Occipital lobe (tissue), 1 donor: ENCODE measurements at regions not wholly inside any gene's neighbourhood (a gene's known extent, or its start where the extent isn't known, plus 50 kb on each side); places are given as distances from the start of the nearest gene placed in this dataset.

Experiments
- DNase-seq: peaks from one replicate; lab custom pipeline; 2025; lab: John Stamatoyannopoulos, UW

- DNase-seq: no peak
These were observed 101.0 kb upstream of the IQSEC1 start for GRCh38 chr3:13174011-13174802.

DNA sequence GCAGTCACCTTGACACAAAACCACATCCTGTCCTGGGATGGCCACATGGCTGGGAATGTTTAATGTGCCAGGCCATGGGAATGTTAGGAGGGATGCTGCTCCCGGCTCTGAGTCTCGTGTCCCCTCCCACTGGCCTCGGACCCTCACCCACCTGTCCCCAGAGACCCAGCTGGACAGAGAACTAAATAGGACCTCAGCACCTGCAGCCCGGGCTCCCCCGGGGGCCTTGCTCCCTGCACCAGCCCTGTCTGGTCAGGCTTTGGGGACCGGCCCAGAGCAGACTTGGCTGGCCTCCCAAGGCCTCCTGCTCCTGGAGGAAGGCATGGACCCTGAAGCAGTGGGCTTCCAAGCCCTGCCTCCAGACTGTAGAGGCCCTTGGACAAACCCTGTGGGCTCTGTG, 100.0 kb upstream of the IQSEC1 start:
- DNase-seq: no peak

GRCh38 chr3:13172644-13173013, 99.4 kb upstream of the IQSEC1 start:
- no peak for DNase-seq

GRCh38 chr3:13171704-13172643, 98.7 kb upstream of the IQSEC1 start:
- no peak for DNase-seq

GRCh38 chr3:13170317-13170716, 97.1 kb upstream of the IQSEC1 start:
- DNase-seq: no peak

- no peak for DNase-seq
These were observed 95.2 kb upstream of the IQSEC1 start for GRCh38 chr3:13168391-13168790.

GRCh38 chr3:13167829-13168228, 94.6 kb upstream of the IQSEC1 start:
- DNase-seq: no peak

DNA sequence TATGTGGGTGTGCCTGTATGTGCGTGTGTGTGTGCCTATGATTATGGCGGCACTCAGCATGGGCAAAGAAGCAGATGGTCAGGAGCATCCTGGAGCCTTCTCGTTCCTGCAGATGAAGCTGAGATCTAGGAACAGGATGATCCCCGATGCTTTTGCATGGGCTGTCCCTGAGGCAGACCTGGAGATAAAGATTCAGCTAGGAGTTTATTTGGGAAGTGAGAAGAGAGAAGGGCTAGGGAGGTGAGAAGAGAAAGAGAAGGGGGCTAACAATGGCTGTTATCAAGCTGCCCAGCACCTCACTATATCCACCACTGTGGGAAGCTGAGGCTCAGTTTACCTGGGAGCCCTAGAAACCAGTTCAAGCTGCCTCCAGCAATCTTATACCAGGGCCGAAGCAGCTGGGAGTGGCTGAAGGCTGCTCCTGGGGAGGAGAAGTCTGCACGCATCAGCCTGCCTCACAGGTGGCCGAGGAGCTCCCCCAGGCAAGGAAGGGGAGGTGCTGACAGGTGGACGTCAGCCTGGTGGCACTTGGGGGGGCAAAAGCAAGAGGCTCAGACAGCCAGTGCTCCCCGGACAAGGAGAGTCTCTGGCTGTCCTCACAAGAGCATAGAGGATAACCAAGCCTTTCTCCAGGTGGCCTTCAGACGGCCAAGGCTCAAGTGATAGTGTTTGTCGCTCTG, 94.0 kb upstream of the IQSEC1 start:
- DNase-seq: no peak

DNA sequence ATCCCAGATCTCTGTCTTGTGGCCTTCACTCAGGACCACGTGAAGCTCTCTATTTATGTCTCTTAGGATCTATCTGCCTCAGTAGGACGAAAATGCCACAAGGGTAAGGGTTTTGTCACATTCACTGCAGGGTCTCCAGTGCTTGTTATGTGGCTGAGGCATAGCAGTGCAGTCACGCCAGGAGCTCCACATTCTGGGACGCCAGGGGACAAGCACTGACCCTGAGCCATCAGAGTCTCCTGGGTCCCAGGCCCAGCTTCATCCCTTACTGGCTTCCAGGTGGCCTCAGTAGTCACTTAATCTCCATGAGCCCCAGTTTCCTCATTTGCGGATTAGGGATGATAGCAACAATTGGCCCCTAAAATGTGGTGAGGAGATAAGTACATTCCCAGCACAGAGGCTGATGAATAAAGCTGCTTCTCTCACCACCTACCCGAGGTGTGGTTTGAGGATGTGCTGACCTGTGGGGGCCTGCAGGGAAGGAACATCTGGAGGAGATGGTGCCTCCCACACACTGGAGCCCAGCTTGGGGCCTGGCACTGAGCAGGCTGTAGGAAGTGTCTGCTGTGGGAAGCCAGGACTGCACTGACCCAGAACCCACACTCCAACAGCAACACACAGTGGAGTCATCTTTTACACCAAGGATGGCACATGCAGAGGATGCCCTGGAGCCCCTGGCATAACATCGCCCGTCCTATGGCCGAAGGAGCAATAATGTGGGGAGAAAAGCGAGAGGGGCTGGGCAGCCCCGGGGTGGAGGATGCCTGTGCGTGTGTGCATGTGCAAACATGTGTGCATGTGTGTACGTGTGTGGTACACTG, 93.2 kb upstream of the IQSEC1 start:
- DNase-seq: no peak

- no peak for DNase-seq
These were observed 92.3 kb upstream of the IQSEC1 start for GRCh38 chr3:13165576-13165975.

DNA sequence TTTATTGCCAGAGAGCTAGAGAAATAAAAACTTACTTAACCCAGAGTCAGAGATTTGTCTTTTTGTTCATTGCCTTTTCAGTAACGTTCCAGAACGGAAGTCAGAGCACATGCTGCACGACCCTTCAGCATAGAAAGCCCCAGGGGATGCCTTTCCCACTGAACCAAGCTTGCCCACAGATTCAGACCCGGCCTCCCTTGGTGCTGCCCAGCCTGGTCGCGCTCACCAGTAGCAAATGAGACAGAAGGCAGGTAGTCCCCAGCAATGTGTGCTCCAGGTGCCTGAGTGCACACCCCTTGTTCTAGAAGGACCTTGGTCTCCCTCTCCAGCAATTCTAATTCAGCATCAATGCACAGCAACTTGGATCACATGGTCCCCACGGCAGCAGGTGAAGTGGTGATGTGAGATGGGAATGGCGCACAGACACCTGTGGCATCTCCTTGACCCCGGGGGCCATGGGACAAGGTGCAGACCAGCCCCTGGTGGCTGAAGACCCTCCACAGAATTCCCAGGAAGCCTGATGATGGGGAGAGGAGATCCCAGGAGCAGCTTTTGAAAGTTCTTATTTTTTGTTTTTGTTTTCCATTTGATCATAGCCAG, 91.8 kb upstream of the IQSEC1 start:
- DNase-seq: no peak

DNA sequence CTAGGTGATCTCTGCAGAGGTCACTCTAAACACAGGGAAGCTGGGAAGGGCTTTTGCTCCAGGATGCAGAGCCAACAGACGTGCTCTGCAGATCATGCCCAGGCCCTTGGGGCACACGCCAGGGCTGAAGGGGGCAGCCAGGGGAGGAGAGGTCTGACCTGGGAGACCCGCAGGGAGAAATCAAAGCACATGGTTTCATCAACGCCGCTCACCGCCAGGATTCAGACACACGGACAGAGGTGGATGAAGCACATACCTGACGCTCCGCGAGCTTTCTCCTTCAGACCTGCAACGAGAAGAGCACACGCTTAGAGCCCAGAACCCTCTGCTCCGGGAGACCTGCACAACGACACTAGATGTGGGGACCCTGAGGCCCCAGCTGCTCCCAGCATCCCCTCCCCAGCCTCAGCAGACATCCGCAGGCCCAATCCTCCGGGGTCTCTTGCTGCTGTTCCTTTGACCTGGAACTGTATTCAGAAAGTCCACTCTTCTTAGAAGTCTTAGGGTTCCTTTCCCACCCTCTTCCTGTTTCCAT, 90.7 kb upstream of the IQSEC1 start:
- DNase-seq: no peak

- no peak for DNase-seq
These were observed 89.5 kb upstream of the IQSEC1 start for GRCh38 chr3:13162549-13163320.

DNA sequence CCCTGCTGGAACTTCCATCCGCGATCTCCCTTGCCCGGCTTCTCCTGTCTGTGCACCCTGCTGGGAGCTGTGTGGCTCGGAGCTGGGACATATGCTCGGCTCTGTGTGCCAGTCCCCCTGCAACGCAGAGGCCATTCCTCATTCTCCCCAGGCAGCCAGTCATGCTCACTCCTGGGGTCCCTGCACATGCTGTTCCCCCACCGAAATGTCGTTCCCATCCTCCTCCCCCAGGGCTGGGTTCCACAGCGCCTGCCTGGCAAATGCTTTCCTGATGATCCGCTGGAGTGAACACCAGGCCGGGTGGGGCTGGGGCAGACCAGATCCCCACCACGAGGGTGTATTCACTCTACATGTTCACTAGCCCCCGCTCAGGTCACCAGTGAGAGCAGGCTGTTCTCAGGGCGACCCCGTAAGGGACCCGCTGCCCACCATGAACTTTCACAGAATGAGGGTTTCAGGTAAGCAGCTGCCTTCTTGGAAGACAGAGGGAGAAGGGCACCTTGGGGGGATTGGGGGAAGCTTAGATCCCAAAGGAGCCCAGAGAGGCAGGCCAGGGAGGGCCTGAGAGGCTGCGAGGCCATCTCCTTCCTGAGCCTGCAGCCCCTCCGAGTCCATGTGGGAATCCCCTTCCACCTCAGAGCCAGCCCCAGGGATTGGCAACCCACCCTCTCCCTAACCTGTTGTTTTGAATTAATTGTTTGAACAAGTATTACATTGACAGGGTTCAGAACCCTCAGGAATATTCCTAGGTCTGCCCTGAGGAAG, 88.7 kb upstream of the IQSEC1 start:
- no peak for DNase-seq

GRCh38 chr3:13161021-13161759, 88.0 kb upstream of the IQSEC1 start:
- DNase-seq: no peak

- DNase-seq: no peak
These were observed 87.4 kb upstream of the IQSEC1 start for GRCh38 chr3:13160619-13161018.

DNA sequence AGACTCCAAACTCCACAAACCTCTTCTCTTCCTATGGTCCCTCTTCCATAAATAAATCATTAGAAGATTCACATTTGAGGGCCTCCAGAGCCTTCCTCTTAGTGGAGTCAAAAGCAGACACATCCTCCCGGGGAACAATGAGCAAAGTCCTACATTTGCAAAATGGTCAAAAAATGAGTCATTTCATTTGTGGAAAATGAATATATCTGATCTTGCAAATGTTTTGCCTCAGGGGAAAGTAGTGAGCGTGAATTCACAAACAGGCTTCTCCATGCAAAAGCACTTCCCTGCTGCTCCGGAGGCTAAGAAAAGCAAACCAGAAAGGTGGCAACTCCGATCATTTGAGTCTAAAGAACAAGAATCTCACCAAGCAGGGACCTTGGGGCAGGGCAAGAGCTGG, 86.7 kb upstream of the IQSEC1 start:
- no peak for DNase-seq

DNA sequence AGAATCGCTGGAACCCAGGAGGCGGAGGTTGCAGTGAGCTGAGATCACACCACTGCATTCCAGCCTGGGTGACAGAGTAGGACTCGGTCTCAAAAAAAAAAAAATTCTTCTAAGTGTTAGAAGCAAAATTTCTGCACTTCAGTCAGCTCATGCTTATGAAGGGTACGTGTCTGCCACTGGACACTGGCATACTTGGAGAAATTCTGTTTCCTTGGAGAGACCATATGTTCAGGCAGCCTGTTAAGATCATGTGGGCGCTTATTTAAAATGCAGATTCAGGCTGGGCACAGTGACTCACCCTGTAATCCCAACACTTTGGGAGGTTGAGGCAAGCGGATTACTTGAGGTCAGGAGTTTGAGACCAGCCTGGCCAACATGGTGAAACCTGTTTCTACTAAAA, 85.6 kb upstream of the IQSEC1 start:
- DNase-seq: no peak
